ENCODE measurements at regions not wholly inside any gene's neighbourhood (a gene's known extent, or its start where the extent isn't known, plus 50 kb on each side); places are given as distances from the start of the nearest gene placed in this dataset.

DNA sequence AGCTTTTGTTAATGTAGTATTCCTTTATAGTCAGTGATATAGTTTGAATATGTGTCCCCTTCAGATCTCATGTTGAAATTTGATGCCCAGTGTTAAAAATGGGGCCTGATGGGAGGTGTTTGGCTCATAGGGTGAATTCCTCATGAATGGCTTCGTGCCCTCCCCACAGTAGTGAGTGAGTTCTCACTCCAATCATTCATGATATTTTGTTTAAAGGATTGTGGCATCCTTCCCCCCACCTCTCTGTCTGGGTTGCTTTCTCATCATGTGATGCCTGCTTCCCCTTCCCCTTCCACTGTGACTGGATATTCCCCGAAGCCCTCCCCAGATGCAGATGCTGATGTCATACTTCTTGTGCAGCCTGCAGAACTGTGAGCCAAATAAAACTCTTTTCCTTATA is 649.8 kb upstream of the NR2F2 start:
- Histone ChIP-seq H3K79me2 (ENCODE audit: insufficient read depth, low read length) (no peaks in the 10 kb centered on the region), H3K4me1 (ENCODE audit: insufficient read depth, low read length) (no peaks in the 10 kb centered on the region), H3K4me3 (replicated peaks in 1 of 3; ENCODE audit: insufficient read depth in 1 of 3, low read depth in 2 of 3, low read length in 3 of 3) (no peak overlapping the region), H3K36me3 (replicated peaks in 1 of 2; ENCODE audit: control insufficient read depth in 1 of 2, insufficient read depth in 2 of 2, low read length in 2 of 2) (no peaks in the 10 kb centered on the region), H3K4me2 (ENCODE audit: low read depth, low read length) (no peak overlapping the region), H3K9me3 (ENCODE audit: low read length) (peaks cover 60% of the 10 kb centered on the region), H3K27ac (ENCODE audit: extremely low read length, insufficient read depth, low read length) (no peak overlapping the region), H3K9ac (ENCODE audit: insufficient read depth, low read depth, low read length) (no peak overlapping the region), H4K20me1 (ENCODE audit: insufficient read depth, low read length) (no peaks in the 10 kb centered on the region), H3K27me3 (ENCODE audit: control insufficient read depth in 1 of 2, insufficient read depth in 2 of 2, low read length in 2 of 2) (no peaks in the 10 kb centered on the region), H2AFZ (ENCODE audit: low read length) (no peak overlapping the region)
- ChIA-PET CTCF (ENCODE audit: low intra/inter-chr PET ratio, low total read pairs) (no interaction called here), POLR2A (no interaction called here)
- BruUV-seq (replicated peaks), result no TSS peak
- DNase-seq (ENCODE audit: low spot score) (no peak), ATAC-seq (no peak), FAIRE-seq (no peak)
- no peak for TF ChIP-seq CREM (IDR thresholded peaks at IDR 0.05)
- TF ChIP-seq CREM (CRISPR knock-in tag; IDR thresholded peaks at IDR 0.05), result no peak
- TF ChIP-seq, protein P1, sequence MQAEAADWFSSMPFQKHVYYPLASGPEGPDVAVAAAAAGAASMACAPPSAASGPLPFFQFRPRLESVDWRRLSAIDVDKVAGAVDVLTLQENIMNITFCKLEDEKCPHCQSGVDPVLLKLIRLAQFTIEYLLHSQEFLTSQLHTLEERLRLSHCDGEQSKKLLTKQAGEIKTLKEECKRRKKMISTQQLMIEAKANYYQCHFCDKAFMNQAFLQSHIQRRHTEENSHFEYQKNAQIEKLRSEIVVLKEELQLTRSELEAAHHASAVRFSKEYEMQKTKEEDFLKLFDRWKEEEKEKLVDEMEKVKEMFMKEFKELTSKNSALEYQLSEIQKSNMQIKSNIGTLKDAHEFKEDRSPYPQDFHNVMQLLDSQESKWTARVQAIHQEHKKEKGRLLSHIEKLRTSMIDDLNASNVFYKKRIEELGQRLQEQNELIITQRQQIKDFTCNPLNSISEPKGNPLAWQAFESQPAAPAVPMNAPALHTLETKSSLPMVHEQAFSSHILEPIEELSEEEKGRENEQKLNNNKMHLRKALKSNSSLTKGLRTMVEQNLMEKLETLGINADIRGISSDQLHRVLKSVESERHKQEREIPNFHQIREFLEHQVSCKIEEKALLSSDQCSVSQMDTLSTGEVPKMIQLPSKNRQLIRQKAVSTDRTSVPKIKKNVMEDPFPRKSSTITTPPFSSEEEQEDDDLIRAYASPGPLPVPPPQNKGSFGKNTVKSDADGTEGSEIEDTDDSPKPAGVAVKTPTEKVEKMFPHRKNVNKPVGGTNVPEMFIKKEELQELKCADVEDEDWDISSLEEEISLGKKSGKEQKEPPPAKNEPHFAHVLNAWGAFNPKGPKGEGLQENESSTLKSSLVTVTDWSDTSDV (CRISPR knock-in tag; IDR thresholded peaks at IDR 0.05), result no peak
- no peak for TF ChIP-seq ERF (CRISPR knock-in tag; IDR thresholded peaks at IDR 0.05)
- no peak for TF ChIP-seq MYC (CRISPR knock-in tag; IDR thresholded peaks at IDR 0.05; ENCODE audit: borderline replicate concordance)
- no peak for TF ChIP-seq ZNF547 (CRISPR knock-in tag; IDR thresholded peaks at IDR 0.05)
- no peak for TF ChIP-seq YEATS2 (CRISPR knock-in tag; IDR thresholded peaks at IDR 0.05; ENCODE audit: borderline replicate concordance)
- intact Hi-C loops (cut with micrococcal nuclease; ENCODE audit: unreplicated experiment), result no loop called here
- 4% methylated on average over 2 of the region's 2 CpGs for WGBS (ENCODE audit: low lambda C conversion rate)
- in situ Hi-C loops (cut with HindIII; ENCODE audit: extremely low pct_ligation_motif_present, low pct_unique_long_range_greater_than_20kb), result no loop called here
